ENCODE measurements at regions not wholly inside any gene's neighbourhood (a gene's known extent, or its start where the extent isn't known, plus 50 kb on each side); places are given as distances from the start of the nearest gene placed in this dataset.
"Not testable (repeated sequence)": the region's sequence is repeated elsewhere in the genome, so short reads cannot be mapped to it uniquely, and the experiment has no call there.

DNA sequence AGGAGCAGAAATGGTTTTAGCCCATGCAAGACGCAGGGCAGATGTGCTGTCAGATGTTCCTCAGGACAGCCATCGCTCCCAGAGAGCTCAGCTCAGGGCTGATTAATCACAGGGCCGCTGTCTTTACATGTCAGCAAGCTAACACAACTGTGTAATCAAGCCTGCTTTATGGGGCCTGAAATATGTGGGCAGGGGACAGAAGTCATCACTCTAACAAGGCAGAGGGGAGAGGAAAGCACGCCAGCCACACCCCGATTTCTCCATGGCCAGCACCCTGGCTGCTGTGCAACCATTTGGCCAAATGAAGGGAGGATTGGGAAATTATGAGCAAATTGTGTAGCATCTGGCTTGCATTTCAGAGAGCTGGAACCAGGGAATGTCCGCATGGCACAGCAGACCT is 368.8 kb downstream of the NPHP4 start:
- no peak for DNase-seq

DNA sequence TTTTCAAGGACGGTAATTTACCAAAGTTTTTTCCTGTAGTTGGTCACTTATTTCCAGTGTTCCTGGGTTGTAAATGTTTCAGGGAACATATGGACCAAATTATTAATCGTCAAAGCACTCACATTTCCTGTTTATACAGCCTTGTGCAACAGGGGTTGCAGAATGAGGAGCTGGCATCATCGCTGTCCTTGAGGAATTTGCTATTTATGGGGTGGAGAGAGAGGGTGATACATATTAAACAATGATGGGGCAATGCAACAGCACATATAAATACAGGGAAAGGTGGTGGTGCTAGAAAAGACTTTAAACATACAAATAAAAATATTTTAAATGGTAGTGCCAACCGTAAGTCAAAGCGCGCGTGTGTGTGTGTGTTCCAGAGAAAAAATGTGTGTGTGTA is 369.8 kb downstream of the NPHP4 start:
- no peak for DNase-seq

DNA sequence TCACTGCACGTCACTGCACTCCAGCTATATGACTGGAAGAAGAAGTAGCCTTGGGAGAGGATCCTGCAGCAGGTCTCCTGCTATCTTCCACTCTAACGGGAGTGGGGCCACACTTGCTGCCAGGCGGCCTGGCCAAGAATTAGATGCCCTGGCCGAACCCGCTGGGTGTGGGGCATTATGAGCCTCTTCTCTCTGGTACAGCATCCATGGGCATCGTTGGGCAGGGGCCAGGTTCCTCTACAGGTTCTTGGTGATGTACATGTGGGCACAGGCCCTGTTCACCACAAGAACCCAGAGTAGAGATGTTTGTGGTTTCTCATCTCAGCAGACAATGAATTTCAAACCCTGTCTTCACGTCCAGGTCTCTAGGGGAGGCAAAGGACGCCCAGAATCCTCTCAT is 370.5 kb downstream of the NPHP4 start:
- no peak for DNase-seq

DNA sequence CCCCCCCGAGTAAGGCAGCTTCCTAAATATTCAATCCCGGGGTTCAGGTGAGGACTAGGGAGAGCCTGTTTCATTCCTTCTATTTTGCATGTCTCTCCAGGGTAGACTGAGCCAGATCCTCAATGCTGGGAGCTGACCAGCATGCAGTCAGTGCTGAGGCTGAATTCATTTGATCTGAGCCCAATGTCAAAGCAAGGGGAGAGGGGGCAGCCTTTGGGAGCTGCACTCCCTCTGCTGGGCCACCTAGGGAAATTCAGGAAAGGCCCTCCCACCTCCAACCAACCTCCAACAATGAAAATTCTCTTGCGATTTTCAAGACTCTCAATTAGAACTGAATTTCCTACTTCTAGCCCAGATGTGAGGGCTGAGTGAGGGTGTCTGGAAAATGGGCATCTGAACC is 371.2 kb downstream of the NPHP4 start:
- peak in 1 of 2 experiments; percentile 4 for DNase-seq

DNA sequence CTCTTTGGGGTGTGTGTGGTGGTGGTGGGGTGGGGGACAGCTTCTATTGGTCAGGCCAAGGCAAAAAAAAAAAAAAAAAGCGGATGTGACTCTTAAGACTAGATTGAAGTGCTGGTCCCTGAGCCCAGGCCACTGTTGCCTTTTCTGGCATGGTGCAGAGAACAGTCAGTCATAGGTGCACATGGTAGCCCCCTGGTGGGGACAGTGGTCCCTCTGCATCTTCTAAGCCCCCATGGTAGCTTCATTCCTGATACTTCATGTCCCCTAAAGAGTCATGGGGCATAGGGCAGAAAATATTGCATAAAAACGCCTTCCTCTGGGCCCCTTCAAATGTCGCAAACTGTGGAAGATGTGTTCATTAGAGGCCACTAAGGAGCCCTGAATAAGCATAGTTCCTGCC is 371.8 kb downstream of the NPHP4 start:
- no peak for DNase-seq

GRCh38 chr1:5619469-5619868 is 372.8 kb downstream of the NPHP4 start:
- DNase-seq: no peak

GRCh38 chr1:5617546-5617945 is 374.7 kb downstream of the NPHP4 start:
- DNase-seq: no peak

DNA sequence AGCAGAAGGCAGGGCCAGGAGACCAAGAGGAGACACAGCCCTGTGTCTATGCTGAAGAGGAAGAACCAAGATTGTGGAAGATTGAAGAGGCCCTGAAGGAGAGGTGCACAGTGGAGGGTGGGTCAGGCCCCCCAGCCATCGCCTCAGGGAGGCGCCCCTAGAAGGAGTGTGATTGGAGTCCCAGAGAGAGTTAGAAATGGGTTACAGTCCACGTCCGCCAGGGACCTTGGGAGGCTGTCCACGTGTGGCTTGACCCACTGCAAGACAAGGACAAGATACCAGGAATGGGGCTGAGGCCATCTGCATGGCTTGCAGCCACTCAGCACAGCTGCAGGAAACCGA is 375.1 kb downstream of the NPHP4 start:
- no peak for DNase-seq

DNA sequence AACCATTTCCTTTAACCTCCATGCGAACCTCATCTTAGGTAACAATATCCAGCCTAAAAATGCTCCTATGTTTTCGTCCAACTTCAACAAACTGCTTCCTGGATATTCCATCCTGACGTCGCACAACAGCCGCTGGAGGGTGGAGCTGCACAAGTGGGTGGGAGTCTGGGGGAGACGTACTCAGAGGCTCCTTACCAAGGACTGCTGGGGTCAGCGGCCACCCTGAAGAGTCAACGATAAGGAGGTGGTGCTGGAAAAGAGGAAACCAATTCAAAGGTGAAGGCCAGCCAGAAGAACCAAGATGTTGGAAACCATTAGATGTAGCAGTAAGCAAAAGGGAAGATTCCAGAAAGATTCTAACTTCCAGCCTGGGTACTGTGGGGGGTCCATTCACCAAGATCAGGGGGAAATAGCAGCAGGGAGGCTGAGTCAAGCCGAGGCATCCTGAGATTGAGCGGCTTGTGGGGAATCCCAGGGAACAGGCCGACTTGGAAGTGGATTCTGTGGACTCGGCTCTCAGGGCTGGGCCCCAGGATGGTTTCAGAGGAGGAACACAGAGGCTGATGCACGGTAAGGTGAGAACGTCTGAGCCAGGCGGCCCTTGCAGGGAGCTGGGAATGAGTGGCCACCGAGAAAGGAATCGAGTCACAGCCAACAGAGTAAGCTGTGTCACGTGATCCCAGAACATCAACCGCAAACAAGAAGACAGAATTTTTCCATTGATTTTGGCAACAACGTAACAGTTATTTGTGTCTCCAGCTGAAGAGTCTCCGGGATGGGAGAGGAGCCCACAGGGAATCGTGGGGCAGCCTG is 375.7 kb downstream of the NPHP4 start:
- no peak for DNase-seq

DNA sequence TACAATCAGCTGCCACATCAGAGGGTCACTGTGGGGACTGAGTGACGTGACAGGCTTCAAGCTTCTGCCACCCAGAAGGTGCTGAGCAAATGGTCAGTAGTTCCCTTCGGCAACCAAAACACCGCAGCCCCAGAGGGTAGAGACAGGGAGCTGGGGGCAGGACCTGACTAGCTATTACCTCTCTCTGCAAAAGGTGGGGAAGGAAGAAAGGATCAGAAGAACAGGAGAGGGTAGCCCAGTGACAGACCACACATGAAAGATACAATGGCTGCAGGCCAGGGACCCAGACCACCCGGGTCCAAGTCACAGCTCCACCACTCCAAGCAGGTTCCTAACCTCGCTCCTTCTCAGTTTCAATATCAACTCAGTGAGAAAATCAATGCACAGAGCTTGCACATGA is 377.1 kb downstream of the NPHP4 start:
- DNase-seq: no peak

DNA sequence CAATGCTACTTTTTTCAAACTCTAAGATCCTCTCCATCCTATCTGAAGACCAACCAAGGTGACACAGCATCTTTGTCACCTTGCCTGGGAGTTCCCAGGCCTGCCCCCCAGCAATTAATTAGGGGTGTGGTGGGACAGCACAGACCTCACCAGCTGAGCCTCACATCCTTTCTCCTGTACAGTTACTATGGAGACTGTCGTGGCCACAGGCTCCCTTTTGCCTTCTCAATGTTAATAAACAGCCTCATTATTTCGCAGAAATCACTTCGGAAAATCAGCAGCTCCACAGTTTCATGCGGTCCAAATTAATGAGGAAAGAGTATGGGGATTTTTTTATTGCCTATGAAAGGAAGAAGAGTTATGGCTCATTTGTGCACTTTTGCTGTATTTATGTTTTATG is 378.3 kb downstream of the NPHP4 start:
- no peak for DNase-seq

- DNase-seq: no peak
These were observed 380.4 kb downstream of the NPHP4 start for GRCh38 chr1:5611851-5612250.

DNA sequence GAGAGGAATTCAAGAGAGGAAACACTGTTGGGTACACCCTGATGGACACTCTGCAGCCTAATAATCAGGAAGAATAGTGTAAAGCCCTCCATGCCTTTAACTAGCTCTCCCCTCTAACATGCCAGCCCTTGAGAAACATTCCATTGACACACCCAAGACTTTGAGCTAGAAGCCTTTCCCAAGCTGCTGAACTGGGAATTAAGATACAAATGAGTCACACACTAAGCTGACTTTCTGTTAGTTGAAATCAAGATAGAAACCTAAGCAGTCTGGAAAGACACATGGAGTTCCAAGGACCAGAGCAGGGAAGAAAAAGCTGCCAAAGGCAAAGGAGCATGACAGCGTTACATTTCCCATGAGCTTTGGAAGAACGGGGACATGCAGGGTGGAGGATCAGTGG is 380.8 kb downstream of the NPHP4 start:
- DNase-seq: no peak

- DNase-seq: no peak
These were observed 381.8 kb downstream of the NPHP4 start for GRCh38 chr1:5610432-5610831.

DNA sequence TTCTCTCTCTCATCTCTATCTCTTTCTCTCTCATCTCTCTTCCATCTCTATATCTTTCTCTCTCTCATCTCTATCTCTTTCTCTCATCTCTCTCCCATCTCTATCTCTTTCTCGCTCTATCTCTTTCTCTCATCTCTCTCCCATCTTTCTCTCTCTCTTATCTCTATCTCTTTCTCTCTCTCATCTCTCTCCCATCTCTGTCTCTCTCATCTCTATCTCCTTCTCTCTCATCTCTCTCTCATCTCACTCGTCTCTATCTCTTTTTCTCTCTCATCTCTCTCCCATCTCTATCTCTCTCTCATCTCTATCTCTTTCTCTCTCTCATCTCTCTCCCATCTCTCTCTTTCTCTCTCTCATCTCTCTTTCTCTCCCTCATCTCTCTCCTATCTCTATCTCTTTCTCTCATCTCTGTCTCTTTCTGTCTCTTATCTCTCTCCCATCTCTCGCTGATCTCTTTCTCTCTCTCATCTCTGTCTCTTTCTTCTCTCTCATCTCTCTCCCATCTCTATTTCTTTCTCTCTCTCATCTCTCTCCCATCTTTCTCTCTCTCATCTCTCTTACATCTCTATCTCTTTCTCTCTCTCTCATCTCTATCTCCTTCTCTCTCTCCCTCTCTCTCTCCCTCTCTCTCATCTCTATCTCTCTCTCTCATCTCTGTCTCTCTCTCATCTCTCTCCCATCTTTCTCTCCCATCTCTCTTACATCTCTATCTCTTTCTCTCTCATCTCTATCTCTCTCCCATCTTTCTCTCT is 388.7 kb downstream of the NPHP4 start:
- no peak for DNase-seq

- not testable (repeated sequence) for DNase-seq
These were observed 389.5 kb downstream of the NPHP4 start for GRCh38 chr1:5602718-5603117.

- DNase-seq: no peak
These were observed 390.7 kb downstream of the NPHP4 start for GRCh38 chr1:5601516-5601915.

DNA sequence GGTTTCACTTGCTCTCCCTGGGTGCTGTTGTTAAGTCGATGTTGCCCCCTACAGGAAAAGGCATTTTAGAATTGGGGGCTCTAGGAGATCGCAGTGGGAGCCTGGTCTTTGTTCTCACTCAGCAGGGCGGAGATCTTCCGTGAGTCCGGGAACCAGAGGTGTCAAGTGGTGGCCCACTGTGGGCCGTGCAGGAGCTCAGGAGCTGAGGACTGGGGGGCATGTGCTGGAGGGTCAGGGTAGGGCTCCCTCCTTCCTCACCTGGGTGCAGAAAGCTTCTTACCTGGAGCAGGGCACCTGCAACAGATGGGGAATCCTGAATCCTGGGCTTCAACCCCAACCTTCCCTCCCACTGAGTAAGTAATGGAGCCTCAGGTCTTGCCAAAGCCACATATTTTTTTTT is 392.7 kb downstream of the NPHP4 start:
- no peak for DNase-seq

- no peak for DNase-seq
These were observed 393.3 kb downstream of the NPHP4 start for GRCh38 chr1:5598824-5599395.

DNA sequence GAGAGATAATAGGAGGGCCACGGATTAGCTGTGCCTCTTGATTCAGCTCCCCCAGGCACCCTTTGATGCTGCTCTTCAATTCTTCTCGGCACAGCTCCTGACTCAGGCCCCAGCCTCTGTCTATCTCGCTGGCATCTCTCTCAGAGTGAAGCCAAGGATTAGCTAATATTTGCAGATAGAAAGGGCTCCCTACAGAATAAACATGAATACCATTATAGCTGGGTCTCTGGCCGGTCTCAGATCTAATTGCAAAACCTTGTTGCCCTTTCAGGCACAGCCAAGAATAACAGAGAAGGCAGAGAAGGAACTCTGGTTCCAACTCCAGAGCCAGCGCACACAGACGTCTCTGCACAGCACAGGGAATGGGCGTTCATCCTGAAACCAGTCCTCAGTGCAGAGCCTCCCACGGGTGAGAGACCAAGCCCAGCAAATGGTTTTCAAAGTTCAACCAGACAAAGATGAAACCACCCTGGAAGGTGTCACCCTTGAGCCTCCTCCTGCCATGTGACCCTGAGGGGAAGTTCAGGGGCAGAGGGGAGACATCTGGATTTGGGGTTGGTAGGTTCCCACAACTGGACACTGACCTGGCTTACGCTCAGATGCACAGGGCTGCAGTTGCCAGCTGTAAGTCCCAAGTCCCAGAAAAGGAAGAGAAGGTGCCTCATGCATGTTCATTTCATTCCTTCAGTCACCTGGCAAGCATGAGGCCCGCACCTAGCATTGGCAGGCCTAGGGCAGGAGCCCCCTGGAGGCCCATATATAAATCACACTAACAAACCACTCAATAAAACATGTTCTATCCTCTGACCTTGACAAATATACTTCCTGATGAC is 394.0 kb downstream of the NPHP4 start:
- no peak for DNase-seq

DNA sequence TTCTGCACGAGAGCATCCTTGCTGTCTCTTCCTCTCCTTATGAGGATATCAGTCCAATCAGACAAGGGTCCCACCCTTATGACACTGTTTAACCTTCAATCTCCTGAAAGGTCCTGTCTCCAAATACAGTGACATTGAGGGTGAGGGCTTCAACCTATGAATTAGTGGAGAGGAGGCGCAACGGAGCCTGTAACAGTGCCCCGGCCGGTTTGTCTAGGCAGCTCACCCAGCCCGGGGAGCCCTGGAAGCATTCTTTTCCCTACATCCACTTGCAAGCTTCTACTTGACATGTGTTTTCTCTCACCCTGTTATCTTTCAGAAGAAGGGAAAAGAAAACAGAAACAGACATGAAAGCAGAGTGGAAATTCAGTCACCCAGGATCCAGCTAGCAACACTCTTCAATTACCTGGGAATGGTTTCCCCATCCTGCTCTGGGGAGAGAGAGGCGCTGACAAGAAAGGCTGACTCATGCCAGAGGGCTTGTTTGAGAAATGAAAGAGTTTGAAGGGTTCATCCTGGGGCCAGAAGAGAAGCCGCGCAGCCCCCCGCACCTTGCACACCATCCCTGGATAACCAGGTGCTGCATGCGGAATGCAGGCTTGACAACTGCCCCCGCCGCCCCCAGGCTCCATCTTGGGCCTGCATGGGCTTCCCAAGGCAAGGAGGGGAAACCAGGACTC is 394.9 kb downstream of the NPHP4 start:
- DNase-seq: no peak

GRCh38 chr1:5596651-5597050 is 395.6 kb downstream of the NPHP4 start:
- DNase-seq: no peak

Data from NCI-H526 (cell line).